Hepatocyte (in vitro differentiated cells): ENCODE measurements at regions not wholly inside any gene's neighbourhood (a gene's known extent, or its start where the extent isn't known, plus 50 kb on each side); places are given as distances from the start of the nearest gene placed in this dataset.

Source experiments
- DNase-seq: peaks from one replicate; pipeline ENCODE4 v3.0.0-alpha.2; 2016; ENCODE audit warnings: low spot score
- H2AFZ ChIP-seq: fragments of 200-600 bp; sonication (generic); 2 replicates; pipeline ENCODE4 v1.6.0; 2016; ENCODE audit warnings: antibody characterized with exemption, mild to moderate bottlenecking
- H3K27ac ChIP-seq: fragments of 200-600 bp; sonication (generic); 2 replicates; pipeline ENCODE4 v1.5.1; 2016; ENCODE audit warnings: mild to moderate bottlenecking
- H3K27me3 ChIP-seq: fragments of 200-600 bp; sonication (generic); 2 replicates; pipeline ENCODE4 v1.6.1; 2016
- H3K36me3 ChIP-seq: fragments of 200-600 bp; sonication (generic); replicated peaks from 2 replicates; pipeline ENCODE4 v1.5.1; 2016; ENCODE audit warnings: low read depth; ENCODE audit not compliant: insufficient read depth
- H3K4me1 ChIP-seq: fragments of 200-600 bp; sonication (generic); 2 replicates; pipeline ENCODE4 v1.5.1; 2016; ENCODE audit warnings: mild to moderate bottlenecking, moderate library complexity; ENCODE audit not compliant: insufficient read depth
- H3K4me2 ChIP-seq: fragments of 200-600 bp; sonication (generic); 2 replicates; pipeline ENCODE4 v1.6.0; 2016
- H3K4me3 ChIP-seq: fragments of 200-600 bp; sonication (generic); 2 replicates; pipeline ENCODE4 v1.5.1; 2016; ENCODE audit warnings: mild to moderate bottlenecking
- H3K79me2 ChIP-seq: fragments of 200-600 bp; sonication (generic); 2 replicates; pipeline ENCODE4 v1.6.0; 2017; ENCODE audit warnings: mild to moderate bottlenecking
- H3K9me2 ChIP-seq: fragments of 200-600 bp; sonication (generic); replicated peaks from 2 replicates; pipeline ENCODE4 v1.6.0; 2017; ENCODE audit warnings: mild to moderate bottlenecking; ENCODE audit not compliant: insufficient read depth
- H3K9me3 ChIP-seq: fragments of 200-600 bp; sonication (generic); 2 replicates; pipeline ENCODE4 v1.5.1; 2016; ENCODE audit warnings: low read depth, mild to moderate bottlenecking
- H4K20me1 ChIP-seq: fragments of 200-600 bp; sonication (generic); 2 replicates; pipeline ENCODE4 v1.6.0; 2016; ENCODE audit warnings: mild to moderate bottlenecking; ENCODE audit not compliant: insufficient read depth, poor library complexity, severe bottlenecking
- EZH2 ChIP-seq: fragments of 200-600 bp; sonication (generic); IDR thresholded peaks from 2 replicates; pipeline ENCODE4 v1.6.1; 2016; ENCODE audit warnings: antibody characterized with exemption, mild to moderate bottlenecking, borderline replicate concordance
- EZH2phosphoT487 ChIP-seq: fragments of 200-600 bp; sonication (generic); IDR thresholded peaks from one replicate; pipeline ENCODE4 v1.6.1; 2018; ENCODE audit warnings: antibody characterized with exemption, mild to moderate bottlenecking, low read depth, moderate library complexity; ENCODE audit not compliant: unreplicated experiment, severe bottlenecking
- WGBS: methylation state at CpG from one replicate; pipeline ENCODE4 v1.1.6; 2016; ENCODE audit warnings: low lambda C conversion rate; ENCODE audit errors: missing lambda C conversion rate; 5-methylcytosine and 5-hydroxymethylcytosine counted together
- TF ChIP-seq, protein P1 (sequence below): fragments of 200-600 bp; sonication (generic); IDR thresholded peaks from 2 replicates; pipeline ENCODE4 v1.5.1; 2016; ENCODE audit warnings: antibody characterized with exemption, mild to moderate bottlenecking; ENCODE audit not compliant: poor library complexity

DNA sequence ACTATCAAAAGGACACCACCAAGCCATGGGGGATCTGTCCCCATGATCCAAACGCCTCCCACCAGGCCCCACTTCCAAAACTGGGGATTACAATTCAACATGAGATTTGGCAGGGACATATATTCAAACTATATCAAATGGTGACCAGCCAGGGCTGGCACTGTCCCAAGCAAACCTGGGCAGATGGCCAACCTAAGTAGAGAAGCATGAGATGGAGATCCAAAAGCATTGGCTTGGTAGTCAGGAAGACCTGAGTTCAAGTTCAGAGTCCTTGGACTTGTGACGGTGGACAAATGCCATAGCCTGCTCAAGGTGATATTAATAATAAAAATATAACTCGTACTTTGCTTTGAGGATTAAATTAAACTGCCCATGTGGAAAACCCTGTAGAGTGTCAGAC, 79.2 kb upstream of the HS3ST1 start:
- no peak overlapping the region for H3K4me2 ChIP-seq
- H4K20me1 ChIP-seq: no peaks in the 10 kb centered on the region
- H2AFZ ChIP-seq: no peak overlapping the region
- no peak for DNase-seq
- H3K4me3 ChIP-seq: no peak overlapping the region
- H3K79me2 ChIP-seq: no peaks in the 10 kb centered on the region
- H3K4me1 ChIP-seq: peaks cover 16% of the 10 kb centered on the region
- H3K9me2 ChIP-seq: no peaks in the 10 kb centered on the region
- TF ChIP-seq, protein P1, sequence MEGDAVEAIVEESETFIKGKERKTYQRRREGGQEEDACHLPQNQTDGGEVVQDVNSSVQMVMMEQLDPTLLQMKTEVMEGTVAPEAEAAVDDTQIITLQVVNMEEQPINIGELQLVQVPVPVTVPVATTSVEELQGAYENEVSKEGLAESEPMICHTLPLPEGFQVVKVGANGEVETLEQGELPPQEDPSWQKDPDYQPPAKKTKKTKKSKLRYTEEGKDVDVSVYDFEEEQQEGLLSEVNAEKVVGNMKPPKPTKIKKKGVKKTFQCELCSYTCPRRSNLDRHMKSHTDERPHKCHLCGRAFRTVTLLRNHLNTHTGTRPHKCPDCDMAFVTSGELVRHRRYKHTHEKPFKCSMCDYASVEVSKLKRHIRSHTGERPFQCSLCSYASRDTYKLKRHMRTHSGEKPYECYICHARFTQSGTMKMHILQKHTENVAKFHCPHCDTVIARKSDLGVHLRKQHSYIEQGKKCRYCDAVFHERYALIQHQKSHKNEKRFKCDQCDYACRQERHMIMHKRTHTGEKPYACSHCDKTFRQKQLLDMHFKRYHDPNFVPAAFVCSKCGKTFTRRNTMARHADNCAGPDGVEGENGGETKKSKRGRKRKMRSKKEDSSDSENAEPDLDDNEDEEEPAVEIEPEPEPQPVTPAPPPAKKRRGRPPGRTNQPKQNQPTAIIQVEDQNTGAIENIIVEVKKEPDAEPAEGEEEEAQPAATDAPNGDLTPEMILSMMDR: no peak
- no peak for TF ChIP-seq EZH2
- no peak for TF ChIP-seq EZH2phosphoT487
- H3K27ac ChIP-seq: no peak overlapping the region
- WGBS: 85% methylated on average over 3 of the region's 3 CpGs
- H3K9me3 ChIP-seq: no peaks in the 10 kb centered on the region
- H3K27me3 ChIP-seq: no peaks in the 10 kb centered on the region
- no peaks in the 10 kb centered on the region for H3K36me3 ChIP-seq

DNA sequence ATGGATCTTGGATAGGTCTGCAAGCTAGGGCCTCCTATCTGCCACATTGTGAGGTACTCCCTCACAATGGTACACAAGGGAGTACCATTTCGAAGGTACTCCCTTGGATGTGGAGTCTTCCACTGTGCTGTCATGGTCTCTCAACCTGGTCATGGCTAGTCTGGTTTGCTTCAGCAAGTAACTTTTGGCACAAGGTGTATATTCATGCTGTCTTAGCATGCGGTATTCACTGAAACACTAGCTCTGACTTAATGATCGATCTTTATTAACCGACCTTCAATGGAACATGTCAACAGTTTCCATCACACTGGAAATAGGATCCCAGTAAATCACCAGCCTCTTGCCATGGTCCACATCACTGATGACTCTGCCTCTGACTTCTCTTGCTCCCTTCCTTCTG, 77.5 kb upstream of the HS3ST1 start:
- Histone ChIP-seq H3K4me1 (peaks cover 13% of the 10 kb centered on the region), H3K4me2 (no peak overlapping the region), H3K27me3 (no peaks in the 10 kb centered on the region), H4K20me1 (no peaks in the 10 kb centered on the region), H3K36me3 (no peaks in the 10 kb centered on the region), H3K79me2 (no peaks in the 10 kb centered on the region), H3K4me3 (no peak overlapping the region), H3K9me3 (no peaks in the 10 kb centered on the region), H3K27ac (peak overlapping the region; percentile 95), H3K9me2 (no peaks in the 10 kb centered on the region), H2AFZ (no peak overlapping the region)
- WGBS: 95% methylated on average over 4 of the region's 4 CpGs
- no peak for TF ChIP-seq EZH2phosphoT487
- no peak for TF ChIP-seq EZH2
- TF ChIP-seq, protein P1: no peak
- DNase-seq: no peak

DNA sequence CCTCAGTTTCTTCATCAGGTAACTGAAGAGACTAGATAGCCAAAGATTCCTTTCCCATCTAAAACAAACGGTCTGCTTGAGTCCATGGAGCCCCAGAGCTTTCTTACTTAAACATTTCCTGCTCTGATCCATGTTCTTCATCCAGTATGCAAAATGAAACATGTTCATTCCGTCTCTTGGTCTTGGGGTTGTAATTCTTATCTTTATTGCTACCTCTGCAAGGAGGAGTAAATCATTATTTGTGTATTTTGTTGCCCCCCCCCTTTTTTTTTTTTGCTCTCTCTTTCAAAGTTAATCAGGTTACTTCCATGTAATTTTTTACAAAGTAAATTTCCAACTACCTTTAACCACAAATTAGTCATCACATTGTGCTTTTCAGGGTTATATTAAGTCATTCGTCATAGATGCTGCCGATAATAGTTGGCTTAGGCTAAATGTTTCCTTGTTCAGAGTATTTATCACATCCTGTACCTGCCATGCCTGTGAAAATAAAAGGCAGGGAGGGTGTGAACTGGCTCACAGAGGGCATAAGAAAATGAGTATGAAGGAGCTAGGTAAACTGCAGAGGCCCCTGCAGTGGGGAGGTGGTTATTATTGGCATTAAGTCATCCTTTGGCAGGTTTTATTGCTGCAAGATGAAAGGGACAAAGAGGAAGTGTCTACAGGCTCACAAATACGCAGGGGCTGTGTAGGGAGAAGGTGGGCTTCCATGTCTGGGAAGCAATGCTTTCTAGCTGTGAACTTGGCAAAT, 76.7 kb upstream of the HS3ST1 start:
- no peaks in the 10 kb centered on the region for H3K27me3 ChIP-seq
- WGBS: 43% methylated on average over 5 of the region's 5 CpGs
- H4K20me1 ChIP-seq: no peaks in the 10 kb centered on the region
- no peaks in the 10 kb centered on the region for H3K9me3 ChIP-seq
- no peaks in the 10 kb centered on the region for H3K36me3 ChIP-seq
- peak overlapping the region; percentile 95 for H3K27ac ChIP-seq
- no peak overlapping the region for H3K4me3 ChIP-seq
- no peaks in the 10 kb centered on the region for H3K79me2 ChIP-seq
- no peak overlapping the region for H2AFZ ChIP-seq
- peaks cover 13% of the 10 kb centered on the region for H3K4me1 ChIP-seq
- H3K4me2 ChIP-seq: no peak overlapping the region
- no peaks in the 10 kb centered on the region for H3K9me2 ChIP-seq
- peak; percentile 68 for DNase-seq
- no peak for TF ChIP-seq EZH2
- TF ChIP-seq, protein P1: no peak
- no peak for TF ChIP-seq EZH2phosphoT487
